DMS 273 treated with DMSO at 0.1 percent for 48 hours (cell line): ENCODE measurements at regions not wholly inside any gene's neighbourhood (a gene's known extent, or its start where the extent isn't known, plus 50 kb on each side); places are given as distances from the start of the nearest gene placed in this dataset.

Experiments used
- DNase-seq: peaks from one replicate; lab custom pipeline; 2025; lab: John Stamatoyannopoulos, UW

GRCh38 chr11:43575913-43576310 lies 104.6 kb upstream of the HSD17B12 start:
- no peak for DNase-seq

DNA sequence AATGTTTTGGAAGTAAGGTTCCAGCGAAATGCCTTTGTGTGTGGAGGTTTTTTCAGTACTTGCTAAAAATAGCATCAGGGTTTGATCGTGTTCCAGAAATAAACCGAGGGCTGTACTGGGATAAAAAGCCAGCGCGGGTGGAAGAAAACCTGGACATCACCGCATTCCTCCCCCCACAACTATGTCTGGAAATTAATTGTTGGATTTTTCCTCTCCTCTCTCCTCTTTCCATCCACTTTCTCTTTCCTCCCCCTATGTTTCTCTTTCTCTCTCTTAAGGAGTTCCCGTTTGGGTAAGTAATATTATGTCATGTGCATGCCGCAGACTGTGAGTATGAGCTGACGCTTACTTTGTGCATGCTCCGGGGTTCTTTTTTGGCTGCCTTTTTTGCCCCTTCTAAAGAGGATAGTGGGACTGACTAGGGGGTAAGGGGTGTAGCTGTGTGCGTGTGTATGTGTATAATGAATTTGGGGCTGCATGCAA lies 104.2 kb upstream of the HSD17B12 start:
- DNase-seq: no peak

DNA sequence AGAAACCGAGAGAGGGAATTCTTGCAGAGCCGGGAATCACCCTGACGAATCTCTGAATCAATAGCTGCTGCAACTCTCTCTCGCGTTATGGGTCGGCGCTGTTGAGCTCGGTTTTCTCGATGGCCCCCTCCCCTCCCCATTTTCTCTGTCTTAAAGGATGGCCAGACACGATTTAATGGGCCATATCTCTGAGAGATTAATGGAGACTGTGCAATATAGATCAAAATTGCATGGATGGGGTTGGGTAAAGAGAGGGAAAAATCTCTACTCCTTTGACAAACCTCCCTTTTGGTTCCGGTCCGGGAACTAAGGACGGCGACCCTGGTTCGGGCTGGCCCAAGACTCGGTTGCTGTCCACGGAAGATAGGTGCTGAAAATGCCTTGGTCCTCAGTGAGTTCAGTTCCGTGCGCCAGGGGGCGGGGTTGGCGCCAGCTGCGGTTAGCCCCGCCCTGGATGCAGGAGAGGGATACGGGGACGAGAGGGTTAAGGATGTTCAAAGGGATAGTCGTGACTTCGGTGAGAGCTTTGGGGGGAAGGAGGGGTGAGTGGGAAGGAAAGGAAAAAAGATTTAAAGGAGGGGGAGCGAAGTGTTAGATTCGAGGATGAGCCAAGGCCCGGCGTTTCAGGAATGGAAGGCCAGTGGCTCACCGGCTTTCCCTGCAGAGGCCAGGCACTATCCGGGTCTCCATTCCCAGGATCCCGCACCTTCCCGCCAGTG lies 103.6 kb upstream of the HSD17B12 start:
- no peak for DNase-seq

GRCh38 chr11:43577566-43578264 lies 102.8 kb upstream of the HSD17B12 start:
- no peak for DNase-seq

GRCh38 chr11:43578346-43579170 lies 102.0 kb upstream of the HSD17B12 start:
- DNase-seq: no peak

DNA sequence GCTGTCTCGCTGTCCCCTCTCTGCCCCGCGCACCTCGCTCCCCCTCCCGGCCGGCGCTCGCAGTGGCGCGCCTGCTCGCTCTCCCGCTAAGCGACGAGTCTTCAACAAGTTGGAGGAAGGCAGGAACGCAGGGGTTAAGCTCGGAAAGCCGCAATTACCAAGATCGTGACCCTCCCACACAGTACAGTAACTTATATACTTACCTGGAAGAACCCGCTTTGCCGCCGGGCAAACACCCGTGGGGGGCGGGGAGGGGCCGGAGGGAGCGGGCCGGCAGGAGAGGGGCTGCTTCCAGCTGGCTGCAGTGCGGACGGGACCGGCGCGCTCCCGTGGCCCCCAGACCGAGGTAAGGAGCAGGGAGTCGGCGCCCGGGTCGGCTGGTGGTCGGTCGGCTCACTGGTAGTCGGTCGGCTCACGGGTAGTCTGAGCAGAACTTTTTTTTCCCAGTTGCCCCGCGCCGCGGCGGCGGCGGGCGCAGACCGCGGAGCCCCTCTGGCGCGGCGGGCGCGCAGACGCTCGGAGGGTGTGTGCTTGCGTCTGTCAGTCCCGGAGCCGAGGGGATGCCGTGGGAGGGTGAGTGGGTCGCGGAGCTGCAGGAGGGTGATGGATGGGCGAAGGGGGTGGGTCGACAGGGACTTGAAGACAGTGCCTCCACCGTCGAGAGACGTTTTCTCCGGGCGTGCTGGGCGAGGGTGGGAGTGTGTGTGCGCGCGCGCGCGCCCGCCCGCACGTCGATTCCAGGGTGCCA lies 101.2 kb upstream of the HSD17B12 start:
- no peak for DNase-seq

DNA sequence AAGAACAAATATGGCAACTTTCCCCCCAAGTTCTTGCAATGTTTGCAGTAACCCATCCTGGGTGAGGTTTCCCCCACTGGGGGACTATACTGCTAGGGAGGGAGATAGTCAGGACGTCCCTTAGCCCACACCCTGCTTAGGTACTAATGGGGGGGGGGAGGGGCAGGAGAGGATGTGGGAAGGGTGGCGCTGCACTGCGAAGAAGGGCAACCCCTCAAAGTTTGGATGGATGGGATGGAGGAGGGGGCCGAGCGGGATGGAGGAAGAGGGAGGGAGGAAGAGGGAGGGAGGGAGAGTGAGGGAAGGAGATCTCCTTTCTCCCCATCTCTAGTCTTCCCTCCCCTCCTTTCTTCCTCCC lies 100.6 kb upstream of the HSD17B12 start:
- DNase-seq: no peak

GRCh38 chr11:43580735-43581369 lies 99.7 kb upstream of the HSD17B12 start:
- DNase-seq: no peak

DNA sequence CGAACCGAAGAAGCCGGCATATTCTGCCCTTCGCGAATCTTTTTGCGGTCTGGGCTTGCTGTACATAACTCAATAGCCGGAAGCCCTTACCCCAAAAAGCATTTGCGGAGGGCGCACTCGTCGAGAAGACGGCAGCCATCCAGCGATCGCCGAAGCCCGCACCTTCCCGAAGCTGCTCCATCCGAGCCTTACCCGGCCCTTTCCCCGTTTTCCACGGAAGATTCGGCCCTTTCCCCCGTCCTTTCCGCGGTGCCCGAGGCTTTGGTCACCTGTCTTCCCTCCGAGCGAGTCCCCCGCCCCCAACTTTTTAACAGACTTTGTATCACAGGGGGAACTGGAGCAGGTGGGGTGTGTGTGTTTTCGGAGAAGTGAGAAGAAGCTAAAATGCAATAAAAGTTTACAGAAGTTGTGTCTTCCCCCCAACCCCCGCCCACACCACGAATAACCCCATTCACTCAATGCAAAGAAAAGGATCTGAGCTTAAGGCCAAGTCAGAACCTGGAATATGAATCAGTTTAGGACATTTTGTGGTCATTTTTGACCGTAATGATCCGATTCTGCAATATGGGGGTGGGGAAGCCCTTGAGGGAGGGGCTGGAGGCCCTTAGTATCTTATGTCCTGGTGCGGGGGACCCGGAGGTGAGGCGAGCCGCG lies 99.0 kb upstream of the HSD17B12 start:
- no peak for DNase-seq

DNA sequence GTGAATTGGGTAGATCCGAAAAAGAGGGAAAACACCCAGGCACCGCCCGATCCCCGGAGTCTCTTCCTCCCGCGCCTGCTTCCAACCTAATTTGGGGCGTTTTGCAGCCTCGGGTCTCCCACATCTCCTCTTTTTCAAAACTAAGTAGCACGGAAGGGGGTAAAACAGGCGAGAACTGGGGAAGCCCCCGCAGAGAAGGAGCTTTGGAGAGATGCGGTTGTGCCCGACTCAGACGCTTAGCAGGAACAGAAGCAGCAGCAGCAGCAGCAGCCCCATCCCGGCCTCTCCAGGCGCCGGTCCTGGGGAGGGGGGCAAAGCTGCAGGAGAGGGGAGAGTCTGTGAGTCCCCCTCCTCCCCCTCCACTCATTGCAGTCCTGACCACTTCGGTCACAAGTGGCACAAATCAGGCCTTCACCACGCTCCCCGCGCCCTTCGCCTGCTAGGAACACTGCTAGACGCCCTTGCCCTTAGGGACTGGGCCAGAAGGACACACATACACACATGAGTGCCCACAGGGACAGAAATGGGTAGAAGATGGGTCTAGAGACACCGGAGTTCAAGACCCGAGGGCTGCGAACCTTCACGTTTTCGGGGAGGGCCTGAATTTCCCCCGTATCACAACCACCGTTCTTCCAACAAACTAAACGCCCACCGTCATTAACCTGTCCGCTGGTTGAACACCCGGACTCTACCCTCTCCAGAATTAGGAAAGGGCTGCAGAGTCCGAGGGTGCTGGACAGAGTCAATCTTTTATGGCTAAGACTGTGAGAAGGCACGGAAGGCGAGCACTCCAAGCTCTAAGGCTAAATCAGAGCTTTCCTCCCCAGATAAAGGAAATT lies 98.3 kb upstream of the HSD17B12 start:
- no peak for DNase-seq

DNA sequence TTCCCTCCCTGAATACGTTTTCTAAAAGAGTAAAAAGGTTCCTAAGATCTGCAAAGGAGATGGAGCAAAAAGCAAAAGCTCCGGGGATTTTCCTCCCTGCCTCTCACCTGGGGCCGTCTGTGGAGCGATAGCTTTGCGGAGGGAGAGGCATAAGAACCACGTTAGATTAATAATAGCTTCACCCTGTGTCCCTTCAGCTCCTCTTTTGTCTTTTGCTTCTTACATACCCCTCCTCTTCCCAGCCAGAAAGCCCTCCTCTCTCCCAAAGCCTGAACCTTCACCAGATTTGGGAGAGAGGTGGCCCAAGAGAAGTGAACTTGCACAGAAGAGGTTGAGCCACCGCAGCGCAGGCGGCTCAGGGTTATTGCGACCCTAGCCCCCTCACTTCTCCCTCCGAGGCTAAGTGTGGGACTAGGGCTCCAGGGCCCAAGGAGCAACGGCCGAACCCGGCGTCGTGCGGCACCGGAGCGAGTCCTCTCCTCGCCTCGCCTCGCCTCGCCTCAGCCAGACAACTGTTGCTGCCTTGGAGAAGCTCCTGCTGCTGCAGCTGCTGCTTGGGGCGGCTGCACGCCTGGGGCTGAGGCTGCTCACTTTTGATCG lies 97.6 kb upstream of the HSD17B12 start:
- no peak for DNase-seq

DNA sequence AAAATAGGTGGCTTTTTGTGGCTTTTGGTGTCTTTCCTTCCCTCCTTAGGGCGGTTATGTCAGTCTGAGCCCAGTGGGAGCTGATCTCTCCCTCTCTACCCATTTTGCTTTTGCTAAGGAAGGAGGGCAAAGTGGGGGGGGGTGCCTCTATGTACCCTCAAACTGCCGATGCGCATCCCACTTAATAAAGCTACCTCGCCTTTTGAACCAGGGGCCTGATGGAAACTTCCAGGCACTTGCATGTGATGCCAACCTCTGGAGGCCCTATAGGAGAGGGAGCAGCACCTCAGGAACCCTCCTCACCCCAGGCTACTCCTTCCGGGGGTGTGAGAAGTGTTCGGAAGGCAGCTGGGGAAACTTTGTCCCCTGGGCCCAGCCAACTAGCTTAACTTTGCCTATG lies 97.0 kb upstream of the HSD17B12 start:
- no peak for DNase-seq

DNA sequence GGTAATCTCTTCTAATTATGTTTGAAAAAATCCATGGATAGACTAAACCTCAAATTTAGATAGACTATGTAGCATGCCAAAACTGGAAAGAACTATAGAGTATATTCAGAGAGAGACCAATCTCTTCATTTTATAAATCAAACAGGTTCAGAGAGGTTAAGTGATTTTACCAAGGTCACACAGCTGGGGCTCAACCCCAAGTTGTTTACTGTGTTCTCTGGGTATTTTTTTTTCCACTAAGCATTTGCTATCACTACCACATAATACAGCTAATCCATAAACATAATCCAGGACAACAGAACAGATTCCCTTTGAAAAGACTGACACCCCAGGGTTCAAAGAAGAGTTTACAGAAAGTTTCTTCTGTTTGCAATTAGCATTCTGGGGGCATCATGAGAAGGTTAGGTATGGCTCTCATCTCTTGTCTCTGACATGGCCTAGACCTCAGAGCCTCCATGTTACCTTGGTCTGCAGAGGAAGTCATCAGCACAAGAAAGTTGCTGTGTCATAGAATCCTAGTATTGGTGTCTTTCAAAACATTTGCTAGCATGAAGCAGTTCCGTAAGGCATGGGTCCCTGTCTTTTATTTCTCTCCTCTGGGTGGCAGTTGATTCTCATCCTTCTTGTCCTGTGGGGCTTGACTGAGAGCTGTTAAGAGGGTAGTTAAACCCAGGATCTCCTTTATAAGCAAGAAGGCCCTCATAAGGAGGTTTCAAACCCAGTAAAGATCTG lies 94.5 kb upstream of the HSD17B12 start:
- DNase-seq: no peak

GRCh38 chr11:43589601-43590250 lies 90.8 kb upstream of the HSD17B12 start:
- no peak for DNase-seq

GRCh38 chr11:43601511-43601910 lies 79.0 kb upstream of the HSD17B12 start:
- no peak for DNase-seq

DNA sequence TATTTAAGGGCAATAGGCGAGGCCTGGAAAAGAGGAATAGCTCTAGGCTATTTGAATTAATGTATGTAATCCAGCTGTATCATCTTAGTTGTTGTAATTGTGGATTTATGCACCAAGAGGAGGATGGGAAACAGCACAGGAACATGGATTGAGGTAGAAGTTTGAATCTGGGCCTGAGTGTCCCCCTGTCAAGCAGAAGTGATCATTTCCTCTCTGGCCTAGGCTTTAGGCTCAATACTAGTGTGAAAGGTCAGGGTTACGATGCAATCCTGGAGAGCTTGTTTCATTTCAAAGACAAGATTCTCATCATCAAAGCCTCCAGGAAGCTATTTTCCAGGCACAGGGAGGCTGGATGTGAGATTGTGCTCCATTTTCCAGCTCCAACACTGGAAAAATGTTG lies 77.9 kb upstream of the HSD17B12 start:
- DNase-seq: no peak

DNA sequence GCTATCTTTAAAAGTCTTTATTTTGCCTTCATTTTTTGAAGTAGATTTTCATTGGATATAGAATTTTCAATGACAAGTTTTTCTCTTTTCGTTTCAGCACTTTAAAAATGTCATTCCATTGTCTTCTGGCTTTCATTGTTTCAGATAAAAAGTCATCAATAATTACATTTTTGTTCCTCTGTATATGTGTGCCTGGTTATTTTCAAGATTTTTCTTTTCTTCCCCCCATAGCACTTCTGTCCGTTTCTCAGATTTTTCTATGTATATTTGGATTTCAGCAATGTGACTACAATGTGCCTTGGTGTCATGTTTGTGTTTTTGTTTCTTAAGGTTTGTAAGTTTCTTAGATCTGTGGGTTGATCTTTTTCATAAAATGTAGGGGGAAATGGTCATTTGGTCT lies 66.3 kb upstream of the HSD17B12 start:
- DNase-seq: no peak

- no peak for DNase-seq
Measured at GRCh38 chr11:43619863-43620505, 60.6 kb upstream of the HSD17B12 start.
